Muscle layer of colon (tissue), 2 donors: ENCODE measurements at regions not wholly inside any gene's neighbourhood (a gene's known extent, or its start where the extent isn't known, plus 50 kb on each side); places are given as distances from the start of the nearest gene placed in this dataset.

Experiments
- H3K27ac ChIP-seq: one replicate; pipeline ENCODE4 v1.7.0; 2013; ENCODE audit warnings: low read depth, mild to moderate bottlenecking, low read length, moderate library complexity
- H3K27me3 ChIP-seq, 2 donors: one replicate each; pipeline ENCODE4 v1.7.0; 2013; ENCODE audit warnings: low read length in 2 of 2, mild to moderate bottlenecking in 2 of 2; ENCODE audit not compliant: insufficient read depth in 2 of 2, control insufficient read depth in 1 of 2
- H3K36me3 ChIP-seq: one replicate; pipeline ENCODE4 v1.7.0; 2013; ENCODE audit warnings: mild to moderate bottlenecking, low read length; ENCODE audit not compliant: insufficient read depth
- H3K4me1 ChIP-seq: one replicate; pipeline ENCODE4 v1.7.0; 2013; ENCODE audit warnings: mild to moderate bottlenecking, low read length; ENCODE audit not compliant: insufficient read depth
- H3K4me3 ChIP-seq, 2 donors: one replicate each; pipeline ENCODE4 v1.7.0; 2013; ENCODE audit warnings: low read length in 2 of 2, low read depth in 1 of 2, mild to moderate bottlenecking in 1 of 2, moderate library complexity in 1 of 2
- H3K9ac ChIP-seq: one replicate; pipeline ENCODE4 v1.7.0; 2013; ENCODE audit warnings: low read length
- H3K9me3 ChIP-seq: one replicate; pipeline ENCODE4 v1.7.0; 2013; ENCODE audit warnings: mild to moderate bottlenecking, low read length
- donor health status: abdominal sarcoma.
- donor health status: Adenocarcinoma of cecum.

DNA sequence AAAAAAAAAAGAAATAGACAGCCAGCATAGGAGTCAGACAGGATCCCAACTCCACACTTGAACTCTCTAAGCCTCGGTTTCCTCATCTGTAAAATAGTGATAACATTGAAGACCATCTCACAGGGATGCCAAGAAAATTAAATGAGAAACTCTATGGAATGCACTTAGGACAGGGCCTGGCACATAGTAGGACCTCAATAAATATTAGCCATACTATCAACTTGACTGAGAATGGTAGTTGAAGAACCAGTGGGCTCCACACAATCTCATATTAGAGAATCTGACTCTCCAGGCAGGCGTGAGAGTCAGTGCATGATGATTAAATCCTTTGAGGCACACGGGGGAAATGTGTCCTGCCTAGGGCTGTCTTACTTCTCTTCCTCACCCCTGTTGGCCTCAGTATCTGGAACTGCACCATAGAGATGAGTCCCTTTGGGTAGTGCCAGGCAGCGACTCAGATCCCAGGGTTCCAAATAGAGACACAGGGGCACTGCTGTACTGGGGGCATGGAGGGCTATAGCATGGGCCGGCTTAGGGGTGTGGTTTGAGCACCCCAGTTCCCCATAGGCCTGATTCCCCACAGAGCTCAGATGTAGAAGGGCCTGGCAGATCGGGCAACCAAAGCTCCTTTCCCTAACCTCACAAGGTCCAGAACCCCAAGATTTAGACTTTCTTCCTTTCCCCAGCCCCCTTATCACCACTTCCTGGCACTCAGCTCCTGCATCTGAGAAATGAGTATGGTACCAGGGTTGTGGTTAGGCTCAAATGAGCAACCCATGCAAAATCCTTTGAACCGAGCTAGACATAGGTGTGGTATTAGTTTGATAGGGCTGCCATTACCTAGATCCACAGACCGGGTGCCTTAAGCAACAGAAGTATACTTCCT is 51.3 kb upstream of the CAB39 start:
- Histone ChIP-seq H3K27me3 (no peaks in the 10 kb centered on the region), H3K36me3 (no peaks in the 10 kb centered on the region), H3K27ac (no peak overlapping the region), H3K9ac (no peak overlapping the region), H3K4me1 (peaks cover 7% of the 10 kb centered on the region), H3K4me3 (no peak overlapping the region), H3K9me3 (no peaks in the 10 kb centered on the region)
